Ovary (tissue), 3 donors: ENCODE measurements at regions not wholly inside any gene's neighbourhood (a gene's known extent, or its start where the extent isn't known, plus 50 kb on each side); places are given as distances from the start of the nearest gene placed in this dataset.

Source experiments
- EP300 ChIP-seq: sonication (generic); formaldehyde crosslinking; IDR thresholded peaks from one replicate; pipeline ENCODE4 v1.6.1; 2017; ENCODE audit warnings: antibody characterized with exemption
- POLR2A ChIP-seq: fragments of 450-650 bp; IDR thresholded peaks from one replicate; pipeline ENCODE4 v1.6.1; 2017; ENCODE audit warnings: antibody characterized with exemption, mild to moderate bottlenecking, moderate library complexity
- TF ChIP-seq, protein P1 (sequence below), 3 donors: fragments of 450-650 bp in 2 of 3; fragments of 200-600 bp in 1 of 3; IDR thresholded peaks; one replicate each; pipeline versions ENCODE4 v1.5.1 to v1.8.0; 2016 to 2022; ENCODE audit warnings: antibody characterized with exemption in 3 of 3, mild to moderate bottlenecking in 1 of 3
- donor health status: DM: no; HTN: no; CAD: no.

DNA sequence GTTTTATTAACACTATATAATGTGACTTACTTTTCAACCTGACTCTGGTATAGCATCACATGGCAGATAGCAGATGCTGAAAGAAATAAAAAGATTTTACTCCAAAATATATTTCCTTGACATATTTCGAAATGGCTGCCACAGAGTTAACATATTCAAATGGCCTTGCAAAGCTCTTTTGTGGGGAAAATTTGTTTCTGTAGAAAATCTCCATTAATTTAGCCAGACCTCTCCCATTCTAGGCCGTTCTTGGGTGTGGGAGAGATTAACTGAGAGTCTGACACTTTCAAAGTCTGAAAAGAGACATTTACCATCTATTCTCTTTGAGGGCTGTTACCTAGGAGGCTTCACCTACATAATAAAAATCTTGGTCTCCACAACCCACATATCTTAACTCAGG is 217.2 kb downstream of the OTOR start:
- TF ChIP-seq, protein P1, sequence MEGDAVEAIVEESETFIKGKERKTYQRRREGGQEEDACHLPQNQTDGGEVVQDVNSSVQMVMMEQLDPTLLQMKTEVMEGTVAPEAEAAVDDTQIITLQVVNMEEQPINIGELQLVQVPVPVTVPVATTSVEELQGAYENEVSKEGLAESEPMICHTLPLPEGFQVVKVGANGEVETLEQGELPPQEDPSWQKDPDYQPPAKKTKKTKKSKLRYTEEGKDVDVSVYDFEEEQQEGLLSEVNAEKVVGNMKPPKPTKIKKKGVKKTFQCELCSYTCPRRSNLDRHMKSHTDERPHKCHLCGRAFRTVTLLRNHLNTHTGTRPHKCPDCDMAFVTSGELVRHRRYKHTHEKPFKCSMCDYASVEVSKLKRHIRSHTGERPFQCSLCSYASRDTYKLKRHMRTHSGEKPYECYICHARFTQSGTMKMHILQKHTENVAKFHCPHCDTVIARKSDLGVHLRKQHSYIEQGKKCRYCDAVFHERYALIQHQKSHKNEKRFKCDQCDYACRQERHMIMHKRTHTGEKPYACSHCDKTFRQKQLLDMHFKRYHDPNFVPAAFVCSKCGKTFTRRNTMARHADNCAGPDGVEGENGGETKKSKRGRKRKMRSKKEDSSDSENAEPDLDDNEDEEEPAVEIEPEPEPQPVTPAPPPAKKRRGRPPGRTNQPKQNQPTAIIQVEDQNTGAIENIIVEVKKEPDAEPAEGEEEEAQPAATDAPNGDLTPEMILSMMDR (IDR thresholded peaks at IDR 0.05): no peak
- TF ChIP-seq POLR2A: no peak
- no peak for TF ChIP-seq EP300
